Fibroblast of skin of right quadriceps (primary cell): ENCODE measurements at regions not wholly inside any gene's neighbourhood (a gene's known extent, or its start where the extent isn't known, plus 50 kb on each side); places are given as distances from the start of the nearest gene placed in this dataset.
"Not testable (repeated sequence)": the region's sequence is repeated elsewhere in the genome, so short reads cannot be mapped to it uniquely, and the experiment has no call there.

Experiments
- DNase-seq: peaks from one replicate; pipeline ENCODE4 v3.0.0-alpha.2; 2013

DNA sequence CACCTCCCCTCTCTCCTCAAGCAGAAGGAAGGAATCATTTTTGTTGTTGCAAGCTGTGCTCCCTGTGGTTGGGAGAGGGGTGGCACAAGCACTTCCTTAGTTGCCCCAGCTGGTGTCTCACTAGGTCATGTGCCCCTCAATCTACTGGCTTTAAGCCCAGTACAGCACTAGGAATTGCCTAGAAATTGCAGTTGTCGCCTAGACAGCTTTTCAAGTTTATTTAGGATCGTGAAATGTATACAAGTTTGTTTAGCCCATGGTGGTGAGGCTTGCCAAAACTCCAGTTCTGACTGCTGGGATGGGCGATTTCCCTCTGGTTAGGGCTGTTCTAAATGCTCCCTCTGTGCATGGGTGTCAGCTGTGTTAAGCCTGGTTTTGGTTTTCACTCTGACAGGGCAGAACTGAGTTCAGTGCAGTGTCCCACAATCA is 126.8 kb upstream of the ZNF644 start:
- DNase-seq = no peak

DNA sequence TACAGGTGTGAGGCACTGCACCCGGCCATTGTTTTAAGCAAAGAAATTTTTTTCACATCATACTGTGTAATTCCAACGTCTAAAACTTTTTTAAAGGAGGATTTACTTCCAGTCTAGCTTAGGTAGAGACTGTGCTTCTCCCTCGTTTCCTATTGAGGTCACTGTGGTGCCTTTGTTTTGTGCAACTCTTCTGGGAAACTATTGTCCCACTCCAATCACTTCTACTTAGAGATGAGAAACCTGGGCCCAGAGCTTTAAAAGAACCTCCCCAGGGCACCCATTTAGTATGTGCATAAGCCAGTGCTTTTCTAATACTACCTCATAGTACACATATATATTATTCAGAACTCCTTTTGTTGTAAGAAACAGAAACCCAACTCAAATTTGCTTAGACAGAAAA is 120.0 kb upstream of the ZNF644 start:
- no peak for DNase-seq

DNA sequence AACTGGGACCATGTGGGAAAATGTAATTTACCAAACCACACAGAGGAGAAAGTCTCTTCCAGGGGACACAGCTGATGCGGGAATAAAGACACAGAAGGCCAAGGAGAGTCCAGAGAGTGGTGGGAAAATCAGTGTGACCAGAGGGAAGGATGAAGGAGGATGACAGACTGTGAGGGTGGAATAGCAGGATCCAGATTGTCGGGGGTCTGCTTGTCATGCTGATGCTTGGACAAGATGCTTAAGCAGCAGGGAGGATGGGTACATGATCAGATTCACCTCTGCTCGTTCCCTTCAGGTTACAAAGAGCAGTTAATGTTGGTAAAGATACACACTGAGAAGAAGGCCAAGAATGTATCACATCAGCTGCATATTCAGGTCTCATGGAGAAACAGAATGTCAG is 117.1 kb upstream of the ZNF644 start:
- no peak for DNase-seq

DNA sequence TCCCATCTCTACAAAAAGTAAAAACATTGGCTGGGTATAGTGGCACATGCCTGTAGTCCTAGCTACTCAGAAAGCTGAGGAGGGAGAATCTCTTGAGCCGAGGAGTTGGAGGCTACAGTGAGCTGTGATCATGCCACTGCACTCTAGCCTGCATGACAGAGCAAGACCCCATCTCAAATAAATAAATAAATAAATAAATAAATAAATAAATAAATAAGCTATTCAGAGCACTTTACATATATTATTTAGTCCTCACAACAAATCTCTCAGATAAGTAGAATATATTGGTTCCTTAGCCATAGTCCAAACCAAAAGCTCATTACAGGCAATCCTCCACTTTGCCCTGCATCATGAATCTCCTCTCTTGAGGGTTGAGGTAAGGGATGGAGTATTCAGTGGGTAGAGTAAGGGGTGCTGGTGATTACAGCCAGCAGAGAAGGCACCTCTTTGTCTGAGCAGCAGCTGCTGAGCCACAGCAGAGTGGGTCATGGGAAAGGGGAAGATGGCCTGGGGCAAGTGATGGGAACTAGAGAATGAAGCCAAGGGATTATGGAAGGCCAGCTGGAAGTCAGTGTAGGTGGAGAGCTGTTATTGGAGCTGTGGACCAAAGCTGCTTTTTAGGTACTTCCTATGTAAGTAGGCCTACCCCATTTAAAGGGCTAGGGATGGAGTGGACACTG is 115.5 kb upstream of the ZNF644 start:
- DNase-seq = no peak

DNA sequence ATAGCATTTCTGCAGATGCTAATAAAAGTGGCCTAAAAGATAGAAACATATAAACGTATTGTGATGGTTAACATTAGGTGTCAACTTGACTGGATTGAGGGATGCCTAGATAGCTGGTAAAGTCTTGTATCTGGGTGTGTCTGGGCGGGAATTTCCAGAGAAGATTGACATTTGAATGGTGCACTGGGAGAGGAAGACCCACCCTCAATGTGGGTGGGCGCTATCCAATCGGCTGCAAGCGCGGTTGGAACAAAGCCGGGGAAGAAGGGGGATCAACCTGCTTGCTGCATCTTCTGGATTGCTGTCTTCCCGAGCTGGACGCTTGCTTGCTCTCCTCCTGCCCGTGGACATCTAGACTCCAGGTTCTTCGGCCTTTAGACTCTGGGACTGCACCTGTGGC is 114.0 kb upstream of the ZNF644 start:
- no peak for DNase-seq

DNA sequence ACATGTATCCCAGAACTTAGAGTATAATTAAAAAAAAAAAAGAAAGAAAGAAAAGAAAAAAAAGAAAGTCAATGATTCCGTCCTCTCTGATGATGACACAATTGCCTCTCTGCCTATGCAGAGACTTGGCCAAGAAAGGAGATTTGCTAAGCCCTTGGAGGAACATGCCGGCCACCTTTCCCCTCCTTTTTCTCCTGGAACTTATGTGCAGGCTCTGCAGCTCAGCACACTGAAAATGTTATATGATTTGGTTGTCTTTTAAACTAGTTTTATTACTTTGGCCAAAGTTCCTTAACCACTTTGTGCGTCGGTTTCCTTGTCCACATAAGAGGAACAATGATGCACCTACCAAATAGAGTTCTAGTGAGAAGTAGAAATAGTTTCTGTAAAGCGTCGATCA is 111.4 kb upstream of the ZNF644 start:
- DNase-seq = no peak

DNA sequence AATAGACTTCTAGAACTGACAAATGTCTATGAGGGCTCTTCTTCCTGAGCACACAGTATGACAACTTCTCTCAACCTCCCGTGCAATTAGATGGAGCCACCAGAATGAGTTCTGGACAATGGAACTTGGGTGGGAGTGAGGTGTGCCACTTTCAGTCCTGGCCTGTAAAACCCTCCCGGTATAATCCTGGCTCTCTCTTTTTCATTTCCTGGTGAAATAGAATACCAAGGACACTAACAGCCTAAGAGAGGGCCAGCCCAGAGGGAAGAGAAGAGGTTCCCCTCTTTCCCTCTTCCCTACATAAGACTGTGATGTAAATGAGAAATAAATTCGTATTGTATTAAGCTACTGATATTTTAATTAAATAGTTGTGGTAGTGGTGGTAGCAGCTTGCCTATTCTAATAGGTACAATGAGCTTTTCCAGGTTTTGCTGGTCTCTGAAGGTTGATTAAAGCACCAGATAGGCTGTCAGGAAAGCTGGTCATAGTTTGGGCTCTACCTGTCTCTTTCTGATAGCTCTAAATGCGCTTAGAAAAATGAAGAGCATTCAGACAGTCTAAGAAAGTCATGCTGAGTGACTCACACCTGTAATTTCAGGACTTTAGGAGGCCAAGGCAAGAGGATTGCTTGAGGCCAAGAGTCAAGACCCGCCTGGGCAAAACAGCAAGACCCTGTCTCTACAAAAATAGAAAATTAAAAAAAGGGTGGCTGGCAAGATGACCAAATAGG is 108.6 kb upstream of the ZNF644 start:
- no peak for DNase-seq

DNA sequence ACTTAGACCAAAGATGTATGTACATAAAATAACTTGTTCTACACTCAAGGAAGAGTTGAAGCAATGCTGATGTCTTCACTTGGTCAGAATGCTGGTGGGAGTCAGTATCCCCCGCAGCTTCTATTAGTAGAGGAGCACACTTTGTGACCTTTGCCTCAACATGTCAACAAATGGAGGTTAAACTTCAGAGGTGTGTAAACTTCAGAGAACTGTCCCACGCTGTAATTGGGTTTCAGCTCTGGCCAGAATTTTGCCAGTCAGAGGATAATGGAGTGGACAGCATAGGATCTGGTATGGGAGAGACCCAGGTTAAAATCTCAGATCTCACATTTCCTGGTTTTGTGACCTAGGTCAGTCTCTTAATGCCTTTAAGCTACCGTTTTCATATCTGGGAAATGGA is 107.6 kb upstream of the ZNF644 start:
- DNase-seq = no peak

DNA sequence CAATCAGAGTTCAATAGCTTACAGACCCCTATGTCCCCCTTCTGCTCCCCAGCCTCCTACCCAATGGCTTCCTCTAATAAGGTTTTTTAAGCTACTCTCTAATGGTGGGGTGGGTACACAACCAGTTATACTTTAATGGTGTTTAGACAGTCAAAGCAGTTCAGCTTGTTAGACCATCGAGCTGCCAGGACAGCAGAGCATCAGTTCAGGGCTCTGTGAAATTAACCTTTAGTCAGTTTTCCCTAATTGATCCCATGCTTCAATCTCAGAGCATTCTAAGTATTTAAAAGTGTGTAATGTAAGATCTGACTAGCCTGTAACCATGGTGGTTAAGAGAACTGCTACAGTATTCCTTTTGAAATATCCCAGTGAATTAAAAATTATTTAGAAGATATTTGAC is 107.2 kb upstream of the ZNF644 start:
- DNase-seq = no peak

DNA sequence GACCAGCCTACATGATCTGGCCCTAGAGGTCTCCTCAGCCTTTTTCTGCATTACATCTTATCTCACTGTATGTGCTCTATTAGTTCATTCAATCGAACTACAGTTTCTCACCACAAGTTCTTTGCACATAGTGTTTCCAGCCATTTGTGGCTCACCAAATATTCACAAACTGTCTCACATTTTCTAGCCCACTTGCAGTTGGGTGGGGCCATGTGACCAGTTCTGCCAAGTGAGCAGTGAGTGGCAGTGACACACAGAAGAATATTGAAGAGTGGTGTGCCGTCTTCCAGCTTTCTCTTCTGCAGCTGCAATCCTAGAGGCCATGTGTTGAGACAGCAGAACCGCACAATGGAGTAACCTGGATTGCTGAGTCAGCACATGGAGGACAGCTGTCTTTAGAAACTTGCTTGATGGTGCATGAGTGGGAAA is 103.2 kb upstream of the ZNF644 start:
- no peak for DNase-seq

DNA sequence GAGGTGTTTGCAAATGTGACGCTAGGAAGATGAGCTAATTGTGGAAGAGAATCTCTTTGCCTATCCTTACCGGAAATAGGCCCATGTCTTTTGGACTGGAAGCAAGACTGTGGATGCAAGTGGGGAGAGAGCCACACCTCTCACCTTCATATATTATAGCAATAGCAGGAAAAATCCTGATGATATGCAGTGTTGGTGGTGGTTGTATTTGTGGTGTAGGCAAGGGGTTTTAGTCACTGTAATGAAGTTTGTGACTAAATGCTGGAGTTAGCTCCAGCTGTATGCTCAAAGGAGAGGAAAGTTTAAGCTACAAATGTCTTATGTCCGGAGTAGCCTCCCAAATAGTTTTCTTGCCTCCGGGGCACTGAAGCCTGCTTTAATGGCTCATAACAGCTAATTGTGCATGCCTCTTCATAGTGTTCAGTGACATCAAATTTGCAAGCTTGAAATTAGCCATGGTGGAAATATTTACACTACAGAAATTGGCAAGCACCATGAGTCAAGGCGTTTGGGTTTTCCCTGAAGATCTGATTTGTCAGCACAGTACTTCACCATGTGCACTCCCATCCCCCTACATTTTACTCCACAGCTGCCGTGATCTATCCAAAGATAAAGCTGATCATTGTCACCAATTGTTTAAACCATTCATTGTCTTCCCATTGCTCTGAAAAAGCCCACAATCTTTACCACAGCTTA is 102.6 kb upstream of the ZNF644 start:
- no peak for DNase-seq

DNA sequence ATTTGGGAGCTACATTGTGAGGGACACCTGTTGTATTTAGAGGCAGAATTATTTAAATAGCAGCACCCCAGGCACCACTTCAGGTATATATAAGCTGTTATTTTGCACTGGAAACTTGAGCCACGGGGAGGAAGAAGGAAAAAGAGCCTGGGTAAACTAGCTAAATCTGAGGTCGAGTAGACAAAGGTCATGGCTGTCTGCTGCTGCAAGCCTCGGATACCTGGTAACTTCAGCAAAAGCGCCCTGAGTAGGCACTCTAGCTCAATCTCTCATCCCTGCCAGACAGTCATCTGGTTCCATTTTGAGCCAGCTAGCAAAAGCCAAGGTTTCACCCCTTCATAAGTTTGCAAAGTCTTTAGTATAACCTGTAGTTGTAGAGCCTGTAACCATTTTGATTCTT is 101.9 kb upstream of the ZNF644 start:
- DNase-seq = no peak

DNA sequence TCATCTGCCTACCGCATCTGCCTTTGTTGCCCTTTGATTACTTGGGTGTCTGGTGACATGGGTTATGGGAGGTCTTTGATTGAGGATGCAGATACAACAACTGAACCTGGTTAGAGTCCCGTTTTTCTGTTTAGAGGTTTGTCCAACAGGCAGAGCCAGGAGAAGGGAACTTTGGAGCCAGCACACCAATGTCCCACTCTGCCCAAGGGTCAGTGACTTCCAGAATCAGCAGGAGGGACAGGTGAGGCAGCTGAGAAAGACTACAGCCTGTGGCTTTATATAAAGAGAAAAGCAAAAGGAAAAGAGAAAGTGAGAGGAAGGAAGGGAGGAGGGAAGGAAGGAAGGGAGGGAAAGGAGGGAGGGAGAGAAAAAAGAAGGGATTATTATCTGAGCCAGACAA is 101.5 kb upstream of the ZNF644 start:
- DNase-seq = no peak

DNA sequence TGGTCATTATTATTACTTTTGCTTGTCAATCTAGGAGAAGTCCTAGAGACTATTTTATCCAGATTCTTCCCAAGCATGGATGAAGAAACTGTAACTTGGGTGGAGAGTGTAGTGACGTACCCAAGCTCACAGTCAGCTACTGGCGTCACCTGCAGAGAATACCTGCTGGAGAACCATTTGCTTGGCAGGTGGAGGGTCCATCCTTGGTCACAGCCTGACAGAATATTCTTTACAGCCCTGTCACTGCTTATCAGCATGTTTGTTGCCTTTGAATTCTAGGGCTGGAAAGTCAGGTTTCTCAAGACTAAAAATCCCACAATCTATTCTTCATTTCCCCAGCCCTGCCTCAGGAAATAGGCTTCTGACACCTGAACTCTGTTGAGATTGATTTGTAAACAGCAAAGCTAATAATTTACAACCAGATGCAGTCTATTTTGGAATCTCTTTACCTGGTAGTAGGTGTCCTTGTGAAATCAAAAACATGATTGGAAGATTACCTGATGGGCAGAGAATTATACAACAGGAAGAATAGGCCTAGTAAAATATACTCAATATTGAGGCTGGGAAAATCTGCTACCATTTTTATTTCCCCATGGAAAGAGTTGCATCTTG is 100.4 kb upstream of the ZNF644 start:
- no peak for DNase-seq

DNA sequence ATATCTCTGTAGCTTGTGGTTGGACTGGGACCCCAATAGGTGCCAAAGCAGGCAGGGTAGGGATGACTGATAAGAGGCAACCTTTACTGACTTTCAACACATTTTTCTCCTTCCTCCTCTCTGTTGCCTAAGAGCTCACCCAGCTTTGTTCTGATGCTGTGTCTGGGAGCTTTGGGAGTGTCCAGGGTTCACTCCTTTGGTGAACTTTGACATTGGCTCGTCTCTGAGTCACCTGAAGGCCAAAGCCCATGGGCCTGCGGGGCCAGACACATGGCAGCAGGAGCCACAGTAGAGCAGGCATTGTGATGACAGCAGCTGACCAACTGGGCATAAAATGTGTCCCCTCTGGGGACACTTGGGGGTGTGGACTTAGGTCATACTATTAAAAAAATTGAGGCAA is 99.5 kb upstream of the ZNF644 start:
- no peak for DNase-seq

DNA sequence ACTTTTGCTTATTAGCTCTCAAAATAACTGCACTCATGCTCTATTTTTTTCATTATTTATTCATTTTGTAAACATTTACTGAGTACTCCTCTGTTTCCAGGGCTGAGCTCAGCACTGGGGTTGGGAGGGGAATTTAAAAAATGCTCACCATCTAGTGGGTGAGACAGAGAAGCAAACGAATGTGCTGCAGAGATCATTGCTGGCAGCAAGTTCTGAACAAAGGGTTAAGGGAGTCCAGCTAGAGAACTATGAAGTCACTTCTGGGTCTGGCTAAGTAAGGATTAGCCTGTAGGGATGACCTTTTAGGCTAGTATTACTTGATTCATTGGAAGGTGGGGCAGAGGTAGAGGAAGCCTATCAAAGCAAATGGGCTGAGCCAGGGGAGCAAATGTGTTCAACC is 99.1 kb upstream of the ZNF644 start:
- no peak for DNase-seq

DNA sequence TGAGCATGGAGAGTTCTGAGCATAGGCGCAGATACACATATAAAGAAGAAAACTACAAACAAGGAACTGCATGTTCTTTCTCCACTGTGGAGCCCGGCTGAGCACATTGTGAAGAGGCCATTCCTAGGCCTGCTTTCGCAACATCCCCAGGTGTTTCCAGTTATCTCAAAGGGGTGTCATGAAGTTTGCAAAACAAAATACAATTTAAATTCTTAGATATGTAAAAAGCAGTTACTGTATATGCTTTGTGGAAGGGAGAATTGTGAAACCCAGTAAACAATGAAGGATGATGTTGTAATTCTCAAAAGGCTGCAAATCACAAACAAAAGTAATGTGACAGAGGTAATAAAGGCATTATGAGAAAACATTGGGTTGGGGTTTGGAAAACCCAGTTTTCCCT is 98.6 kb upstream of the ZNF644 start:
- peak; percentile 10 for DNase-seq

DNA sequence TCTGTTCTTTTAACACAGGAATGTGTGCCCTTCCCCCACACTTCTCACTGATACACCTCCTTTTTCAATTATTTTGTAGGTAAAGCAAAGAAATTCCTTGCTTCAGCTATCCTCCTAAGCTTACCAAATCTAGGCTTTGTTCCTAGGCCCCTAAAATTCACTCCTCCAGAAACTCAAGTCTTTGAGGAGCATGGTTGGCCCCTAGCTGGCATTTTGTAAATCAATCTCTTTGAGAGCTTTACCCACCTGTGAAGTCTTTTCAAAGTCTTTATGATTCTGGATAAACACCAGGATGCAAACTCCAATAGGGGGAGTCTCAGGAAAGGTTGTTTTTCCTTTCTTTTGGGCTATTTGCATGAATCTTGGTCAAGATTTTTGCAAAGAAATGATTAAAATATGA is 82.9 kb upstream of the ZNF644 start:
- no peak for DNase-seq

DNA sequence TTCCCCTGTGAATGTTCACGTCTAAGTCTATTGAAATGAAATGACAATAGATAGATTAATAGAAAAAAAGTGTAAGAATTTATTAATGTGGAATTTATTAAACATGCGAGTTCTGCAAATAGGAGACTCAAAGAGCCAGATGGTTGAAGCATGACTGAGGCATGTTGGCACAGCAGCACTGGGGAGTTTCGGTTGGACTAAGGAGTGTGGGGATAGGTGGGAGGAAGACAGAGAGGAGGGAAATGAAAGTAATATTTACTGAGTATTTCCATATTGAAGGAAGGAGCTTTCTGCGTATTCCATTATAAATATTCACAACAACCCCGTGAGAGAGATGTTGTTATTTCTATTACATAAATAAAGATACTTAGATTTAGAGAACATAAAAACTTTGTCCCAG is 79.5 kb upstream of the ZNF644 start:
- no peak for DNase-seq

DNA sequence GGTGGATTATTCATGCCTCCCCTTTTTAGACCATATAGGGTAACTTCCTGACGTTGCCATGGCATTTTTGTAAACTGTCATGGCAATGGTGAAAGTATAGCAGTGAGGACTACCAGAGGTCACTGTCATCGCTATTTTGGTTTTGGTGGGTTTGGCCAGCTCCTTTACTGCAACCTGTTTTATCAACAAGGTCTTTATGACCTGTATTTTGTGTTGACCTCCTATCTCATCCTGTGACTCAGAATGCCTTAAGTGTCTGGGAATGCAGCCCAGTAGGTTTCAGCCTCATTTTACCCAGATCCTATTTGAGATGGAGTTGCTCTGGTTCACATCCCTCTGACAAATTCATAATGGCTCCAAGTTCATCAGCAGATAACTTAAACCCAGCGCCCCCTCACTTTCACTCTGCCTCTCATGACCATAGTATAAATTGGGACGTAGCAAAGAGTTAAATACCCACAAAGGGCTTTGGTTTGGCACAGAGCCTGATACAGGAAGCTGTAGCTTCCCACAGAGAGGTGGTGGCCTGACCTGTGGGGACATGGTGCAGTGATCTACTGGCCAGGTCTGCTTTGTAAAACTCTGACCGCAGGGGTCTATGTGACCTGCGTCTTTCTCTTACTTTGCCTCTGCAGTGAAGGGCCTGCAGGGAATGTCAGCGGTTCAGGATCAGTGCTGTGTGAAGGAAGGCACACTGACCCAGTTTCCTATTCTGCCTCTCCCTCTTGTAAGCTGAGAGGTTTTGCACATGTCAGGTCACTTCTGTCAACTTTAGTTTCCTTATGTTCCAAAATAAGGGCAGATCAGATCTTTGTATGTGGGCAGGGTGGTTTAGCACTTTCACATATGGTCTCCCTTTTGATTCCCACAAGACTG is 78.1 kb upstream of the ZNF644 start:
- DNase-seq = no peak

DNA sequence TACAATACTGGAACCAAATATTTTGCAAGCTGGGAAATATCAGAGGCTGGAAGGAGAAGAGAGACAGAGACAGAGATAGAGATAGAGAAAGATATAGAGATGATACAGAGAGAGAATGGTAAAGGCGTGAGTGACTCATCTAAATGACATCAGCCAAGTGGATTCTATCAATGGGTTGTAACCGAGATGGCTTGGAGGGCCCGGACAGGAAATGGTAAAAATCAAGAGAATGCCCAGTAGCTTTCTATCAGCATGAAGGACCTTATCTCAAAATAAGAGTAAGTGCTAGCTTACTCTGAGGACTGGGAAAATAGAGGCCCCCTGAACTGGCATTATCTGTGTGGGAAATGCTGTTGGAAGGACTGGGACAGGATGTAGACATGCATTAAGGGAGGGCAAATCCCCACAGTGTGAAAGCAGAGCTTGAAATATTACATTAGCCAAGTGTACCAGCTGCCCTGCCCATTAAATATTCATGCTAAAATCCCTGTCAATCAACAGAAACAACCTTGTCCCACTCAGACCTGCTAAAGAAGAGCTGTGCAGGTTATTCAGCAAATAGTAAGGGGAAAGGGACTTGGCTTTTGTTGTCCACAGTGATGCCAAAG is 76.6 kb upstream of the ZNF644 start:
- DNase-seq = peak; percentile 8

DNA sequence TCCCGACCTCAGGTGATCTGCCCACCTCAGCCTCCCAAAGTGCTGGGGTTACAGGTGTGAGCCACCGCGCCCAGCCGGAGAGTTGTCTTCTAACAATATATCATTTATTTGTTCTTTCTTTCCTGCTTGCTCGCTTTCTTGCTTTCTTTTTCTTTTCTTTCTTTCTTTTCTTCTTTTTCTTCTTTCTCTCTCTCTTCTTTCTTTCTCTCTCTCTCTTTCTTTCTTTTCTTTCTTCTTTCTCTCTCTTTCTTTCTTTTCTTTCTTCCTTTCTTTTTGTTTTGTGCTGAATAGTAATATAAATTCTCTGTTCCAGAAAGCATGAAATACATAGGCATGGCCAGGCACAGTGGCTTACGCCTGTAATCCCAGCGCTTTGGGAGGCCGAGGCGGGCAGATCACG is 73.5 kb upstream of the ZNF644 start:
- DNase-seq = not testable (repeated sequence)
